ENCODE measurements at regions not wholly inside any gene's neighbourhood (a gene's known extent, or its start where the extent isn't known, plus 50 kb on each side); places are given as distances from the start of the nearest gene placed in this dataset.

DNA sequence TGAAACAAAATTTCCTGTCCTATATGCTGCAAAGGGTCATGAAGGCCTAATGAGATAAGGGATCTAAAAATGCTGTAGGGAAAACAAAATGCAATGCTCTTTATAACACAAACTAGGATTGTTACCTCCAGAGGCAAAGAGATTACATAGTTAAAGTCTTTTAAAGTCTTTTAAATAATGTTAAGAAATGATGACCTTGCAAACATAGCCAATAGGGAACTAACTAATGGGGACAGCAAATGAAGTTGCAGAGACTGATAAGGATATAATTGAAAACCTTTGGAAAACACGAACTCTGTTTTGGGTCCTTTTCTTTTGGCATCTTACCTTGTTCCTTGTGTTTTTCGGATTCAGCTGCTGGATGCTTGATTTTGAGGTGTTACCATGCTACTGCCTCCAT, 485.9 kb downstream of the KCNA4 start:
- no peak for FAIRE-seq
- no peak for DNase-seq (ENCODE audit: insufficient read length)
- no peak for TF ChIP-seq TAF1 (IDR thresholded peaks at IDR 0.05; ENCODE audit: borderline replicate concordance, low read depth, low read length)
- TF ChIP-seq POLR2A (IDR thresholded peaks at IDR 0.05; ENCODE audit: low read depth, low read length) = no peak
- TF ChIP-seq POLR2AphosphoS5 (IDR thresholded peaks at IDR 0.05; ENCODE audit: low read depth, low read length) = no peak

DNA sequence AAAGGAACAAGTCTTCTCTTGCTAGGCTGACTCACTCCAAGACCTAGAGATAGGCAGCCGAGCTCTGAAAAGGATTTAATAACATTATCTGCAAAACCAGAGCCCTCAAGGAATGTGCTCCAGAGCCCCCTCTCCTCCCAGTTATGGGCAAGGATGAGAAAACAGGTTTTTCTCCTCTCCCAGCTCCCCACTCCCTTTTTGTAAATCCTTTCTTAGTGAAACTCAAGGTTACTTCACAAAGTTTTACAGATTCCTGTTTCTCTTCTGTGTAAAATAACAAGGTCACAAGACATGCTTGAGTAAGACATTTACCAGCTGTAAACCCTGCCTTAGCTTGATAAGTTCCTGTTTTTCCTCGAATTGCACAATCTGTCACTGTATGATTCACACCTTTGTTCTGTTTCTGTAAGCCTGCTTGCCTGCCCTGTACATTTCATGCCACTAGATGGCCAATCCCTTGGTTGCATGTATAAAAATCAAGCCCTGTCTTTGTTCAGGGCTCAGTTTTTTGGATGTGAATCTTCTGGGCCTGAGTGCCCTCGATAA, 489.4 kb downstream of the KCNA4 start:
- TF ChIP-seq POLR2AphosphoS5 (IDR thresholded peaks at IDR 0.05; ENCODE audit: low read depth, low read length) = no peak
- TF ChIP-seq TAF1 (IDR thresholded peaks at IDR 0.05; ENCODE audit: borderline replicate concordance, low read depth, low read length) = no peak
- no peak for TF ChIP-seq POLR2A (IDR thresholded peaks at IDR 0.05; ENCODE audit: low read depth, low read length)
- FAIRE-seq (no peak), DNase-seq (ENCODE audit: insufficient read length) (no peak)

DNA sequence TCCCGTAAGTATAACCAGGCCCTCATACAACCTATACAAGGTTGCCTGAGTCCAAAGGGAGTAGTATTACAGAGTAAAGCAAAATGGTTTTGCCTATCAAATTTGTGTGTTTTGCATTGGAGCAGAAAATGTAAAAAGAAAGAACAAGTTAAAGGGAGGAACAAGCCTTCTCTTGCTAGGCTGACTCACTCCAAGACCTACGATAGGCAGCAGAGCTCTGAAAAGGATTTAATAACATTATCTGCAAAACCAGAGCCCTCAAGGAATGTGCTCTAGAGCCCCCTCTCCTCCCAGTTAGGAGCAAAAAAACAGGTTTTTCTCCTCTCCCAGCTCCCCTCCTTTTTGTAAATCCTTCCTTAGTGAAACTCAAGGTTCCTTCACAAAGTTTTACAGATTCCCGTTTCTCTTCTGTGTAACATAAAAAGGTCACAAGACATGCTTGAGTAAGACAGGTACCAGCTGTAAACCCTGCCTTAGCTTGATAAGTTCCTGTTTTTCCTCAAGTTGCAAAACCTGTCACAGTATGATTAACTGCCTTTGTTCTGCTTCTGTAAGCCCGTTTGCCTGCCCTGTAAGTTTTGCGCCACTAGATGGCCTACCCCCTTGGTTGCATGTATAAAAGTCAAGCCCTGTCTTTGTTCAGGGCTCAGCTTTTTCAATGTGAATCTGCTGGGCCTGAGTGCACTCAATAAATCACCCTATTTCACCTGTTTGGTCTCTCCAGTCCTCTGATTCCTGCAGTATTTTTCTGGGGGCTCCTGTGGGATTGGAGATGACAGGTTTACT, 498.2 kb downstream of the KCNA4 start:
- FAIRE-seq = peak; percentile 21

DNA sequence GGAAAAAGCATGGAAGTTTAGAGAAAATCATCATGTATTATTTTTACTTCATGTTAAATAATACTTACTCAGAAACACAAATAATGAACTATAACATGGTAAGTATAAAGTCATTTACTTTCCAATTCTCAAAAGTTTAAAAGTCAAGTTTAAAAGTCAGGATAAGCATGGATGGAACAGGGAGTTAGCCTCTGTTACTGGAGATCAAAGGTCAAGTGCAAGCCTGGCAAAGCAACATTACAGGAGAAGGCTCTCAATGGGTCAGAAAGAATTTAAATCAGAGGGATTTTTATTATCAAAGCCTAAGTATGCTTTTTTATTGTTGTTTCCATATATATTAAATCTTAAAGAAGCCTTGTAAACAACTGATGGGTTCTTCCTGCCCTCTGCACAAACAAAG, 505.4 kb downstream of the KCNA4 start:
- no peak for FAIRE-seq
- TF ChIP-seq POLR2A (IDR thresholded peaks at IDR 0.05; ENCODE audit: low read depth, low read length) (no peak), POLR2AphosphoS5 (IDR thresholded peaks at IDR 0.05; ENCODE audit: low read depth, low read length) (no peak), TAF1 (IDR thresholded peaks at IDR 0.05; ENCODE audit: borderline replicate concordance, low read depth, low read length) (no peak)
- no peak for DNase-seq (ENCODE audit: insufficient read length)

More for the DNA sequence above, 498.2 kb downstream of the KCNA4 start:
- DNase-seq (ENCODE audit: insufficient read length) = no peak
- TF ChIP-seq POLR2AphosphoS5 (IDR thresholded peaks at IDR 0.05; ENCODE audit: low read depth, low read length) = no peak
- no peak for TF ChIP-seq TAF1 (IDR thresholded peaks at IDR 0.05; ENCODE audit: borderline replicate concordance, low read depth, low read length)
- no peak for TF ChIP-seq POLR2A (IDR thresholded peaks at IDR 0.05; ENCODE audit: low read depth, low read length)

DNA sequence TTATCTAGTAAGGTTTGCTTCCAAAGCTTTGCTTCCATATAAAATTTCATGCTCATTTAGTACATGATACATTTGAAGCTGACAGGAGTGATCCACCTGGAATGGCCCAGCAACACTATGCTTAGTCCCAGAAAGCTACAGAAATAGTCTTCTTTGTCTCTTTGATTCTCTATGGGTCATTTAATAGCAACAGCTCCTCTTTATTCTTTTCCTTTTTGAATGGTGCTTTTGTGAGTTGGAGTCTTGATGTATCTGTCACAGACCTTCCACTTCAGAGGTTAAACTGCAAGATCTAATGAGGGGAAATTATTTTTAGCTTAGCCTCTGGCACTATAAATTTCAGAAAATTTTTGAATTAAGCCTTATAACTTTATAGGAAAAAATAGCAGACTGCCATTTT, 509.5 kb downstream of the KCNA4 start:
- DNase-seq (ENCODE audit: insufficient read length) (no peak), FAIRE-seq (no peak)
- no peak for TF ChIP-seq TAF1 (IDR thresholded peaks at IDR 0.05; ENCODE audit: borderline replicate concordance, low read depth, low read length)
- TF ChIP-seq POLR2A (IDR thresholded peaks at IDR 0.05; ENCODE audit: low read depth, low read length) = no peak
- TF ChIP-seq POLR2AphosphoS5 (IDR thresholded peaks at IDR 0.05; ENCODE audit: low read depth, low read length) = no peak

DNA sequence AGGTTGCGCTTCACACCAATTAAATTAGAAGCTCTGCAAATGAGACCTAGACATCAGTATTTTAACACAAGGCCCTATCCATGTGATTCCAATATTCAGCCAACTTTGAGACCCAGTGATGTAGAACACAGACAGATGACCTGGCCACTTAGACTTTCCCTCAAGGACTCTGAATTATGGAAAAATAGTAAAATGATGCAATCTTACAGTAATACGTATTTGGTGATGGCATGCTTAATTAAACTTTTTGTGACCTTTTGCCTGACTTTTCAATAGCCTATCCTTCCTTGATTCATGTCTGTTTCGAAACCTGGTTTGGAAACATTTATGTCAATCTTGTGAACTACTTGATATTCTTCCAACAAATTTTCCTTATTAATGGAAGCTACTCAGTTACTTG, 521.2 kb downstream of the KCNA4 start:
- no peak for DNase-seq (ENCODE audit: insufficient read length)
- TF ChIP-seq POLR2A (IDR thresholded peaks at IDR 0.05; ENCODE audit: low read depth, low read length) (no peak), POLR2AphosphoS5 (IDR thresholded peaks at IDR 0.05; ENCODE audit: low read depth, low read length) (no peak), TAF1 (IDR thresholded peaks at IDR 0.05; ENCODE audit: borderline replicate concordance, low read depth, low read length) (no peak)
- no peak for FAIRE-seq

DNA sequence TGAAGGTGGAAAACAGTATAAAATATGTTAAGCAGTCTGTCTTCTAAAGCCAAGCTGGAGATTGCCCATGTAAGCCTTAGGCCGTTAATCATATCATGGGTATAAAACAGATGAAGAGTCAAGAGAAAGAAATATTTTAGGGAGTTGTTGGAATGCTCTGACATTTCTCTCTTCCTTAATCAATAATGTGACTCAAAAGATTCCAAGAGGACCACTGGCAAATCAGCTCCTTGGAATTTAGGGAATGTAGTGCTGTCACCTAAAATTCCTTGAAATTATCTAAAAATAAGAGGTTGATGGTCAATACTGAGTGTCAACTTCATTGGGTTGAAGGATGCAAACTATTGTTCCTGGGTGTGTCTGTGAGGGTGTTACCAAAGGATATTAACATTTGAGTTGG, 525.9 kb downstream of the KCNA4 start:
- TF ChIP-seq POLR2AphosphoS5 (IDR thresholded peaks at IDR 0.05; ENCODE audit: low read depth, low read length) (no peak), POLR2A (IDR thresholded peaks at IDR 0.05; ENCODE audit: low read depth, low read length) (no peak), TAF1 (IDR thresholded peaks at IDR 0.05; ENCODE audit: borderline replicate concordance, low read depth, low read length) (no peak)
- no peak for DNase-seq (ENCODE audit: insufficient read length)
- no peak for FAIRE-seq

DNA sequence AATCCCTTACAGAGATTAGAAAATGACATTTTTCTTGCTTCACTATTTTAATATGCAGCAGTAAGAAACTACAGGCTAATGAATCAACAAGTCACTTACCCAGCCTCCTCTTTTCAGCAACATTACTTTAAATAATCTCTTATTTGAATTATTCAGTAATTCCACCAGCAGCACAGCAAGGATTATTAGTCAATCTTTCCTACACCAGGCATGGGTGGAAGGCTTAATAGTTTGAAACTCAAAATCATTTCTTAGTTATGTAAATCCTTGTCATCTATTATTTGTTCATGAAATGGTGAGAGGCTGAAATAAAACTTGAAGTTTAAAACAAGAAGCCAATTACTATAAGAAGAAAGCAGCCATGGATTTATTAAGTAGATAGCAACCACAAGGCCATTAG, 530.5 kb downstream of the KCNA4 start:
- DNase-seq (ENCODE audit: insufficient read length) = no peak
- FAIRE-seq = no peak
- TF ChIP-seq TAF1 (IDR thresholded peaks at IDR 0.05; ENCODE audit: borderline replicate concordance, low read depth, low read length) (no peak), POLR2A (IDR thresholded peaks at IDR 0.05; ENCODE audit: low read depth, low read length) (no peak), POLR2AphosphoS5 (IDR thresholded peaks at IDR 0.05; ENCODE audit: low read depth, low read length) (no peak)

DNA sequence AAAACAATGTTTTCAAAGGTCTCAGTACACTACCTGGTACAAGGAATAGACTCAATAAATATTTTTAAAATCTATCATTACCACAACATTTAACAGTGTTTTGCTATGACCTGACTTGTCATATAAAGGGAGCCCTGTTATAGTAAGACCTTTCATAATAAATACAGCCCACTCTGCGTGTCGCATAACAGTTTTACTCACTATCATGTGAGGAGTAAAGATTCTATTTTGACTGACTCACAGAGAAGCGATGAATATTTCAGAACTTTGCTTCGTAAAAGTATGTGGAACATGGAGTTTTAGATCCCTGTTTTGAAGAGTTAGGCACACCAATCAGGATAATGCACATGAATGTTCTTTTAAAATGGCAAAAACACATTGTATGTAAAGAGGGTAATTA, 531.2 kb downstream of the KCNA4 start:
- FAIRE-seq (no peak), DNase-seq (ENCODE audit: insufficient read length) (no peak)

DNA sequence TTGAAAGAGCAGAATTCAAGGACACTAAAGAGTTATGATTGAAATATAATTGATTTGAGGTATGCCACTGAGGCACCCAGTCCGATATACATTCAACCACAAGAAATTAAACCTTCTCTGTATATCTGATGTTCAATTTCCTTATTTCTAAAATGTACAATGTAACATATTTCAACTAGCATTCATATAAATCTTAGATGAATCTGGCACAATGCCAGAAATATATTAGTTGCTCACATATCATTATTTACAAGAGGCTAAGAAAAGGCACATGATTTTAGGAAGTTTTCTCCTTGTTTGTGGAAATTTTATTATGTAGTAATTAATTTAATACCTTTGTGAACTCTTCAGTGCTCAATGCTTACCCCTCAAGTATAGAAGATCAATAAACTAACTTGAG, 532.3 kb downstream of the KCNA4 start:
- FAIRE-seq = no peak
- TF ChIP-seq TAF1 (IDR thresholded peaks at IDR 0.05; ENCODE audit: borderline replicate concordance, low read depth, low read length) (no peak), POLR2AphosphoS5 (IDR thresholded peaks at IDR 0.05; ENCODE audit: low read depth, low read length) (no peak), POLR2A (IDR thresholded peaks at IDR 0.05; ENCODE audit: low read depth, low read length) (no peak)
- DNase-seq (ENCODE audit: insufficient read length) = no peak

More for the DNA sequence above, 531.2 kb downstream of the KCNA4 start:
- TF ChIP-seq TAF1 (IDR thresholded peaks at IDR 0.05; ENCODE audit: borderline replicate concordance, low read depth, low read length) = no peak
- TF ChIP-seq POLR2A (IDR thresholded peaks at IDR 0.05; ENCODE audit: low read depth, low read length) = no peak
- TF ChIP-seq POLR2AphosphoS5 (IDR thresholded peaks at IDR 0.05; ENCODE audit: low read depth, low read length) = no peak

DNA sequence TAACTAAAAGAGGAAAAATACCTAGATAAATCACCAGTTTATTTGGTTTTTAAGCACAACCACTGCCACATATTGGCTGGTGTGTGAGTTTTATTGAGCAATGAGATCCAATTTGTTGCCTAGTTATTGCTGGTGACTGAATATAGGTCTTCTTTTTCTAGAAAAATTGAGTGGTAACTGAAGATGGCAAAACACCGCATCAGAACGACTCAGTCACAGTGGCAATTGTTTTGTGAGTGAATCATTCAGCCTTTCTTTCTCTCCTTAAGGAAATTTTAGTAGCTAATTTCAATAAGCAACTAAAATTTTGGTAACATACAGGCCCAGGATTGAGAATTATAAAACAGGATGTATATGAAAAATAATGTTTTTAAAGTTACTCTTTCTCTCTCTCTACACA, 533.0 kb downstream of the KCNA4 start:
- DNase-seq (ENCODE audit: insufficient read length) = no peak

DNA sequence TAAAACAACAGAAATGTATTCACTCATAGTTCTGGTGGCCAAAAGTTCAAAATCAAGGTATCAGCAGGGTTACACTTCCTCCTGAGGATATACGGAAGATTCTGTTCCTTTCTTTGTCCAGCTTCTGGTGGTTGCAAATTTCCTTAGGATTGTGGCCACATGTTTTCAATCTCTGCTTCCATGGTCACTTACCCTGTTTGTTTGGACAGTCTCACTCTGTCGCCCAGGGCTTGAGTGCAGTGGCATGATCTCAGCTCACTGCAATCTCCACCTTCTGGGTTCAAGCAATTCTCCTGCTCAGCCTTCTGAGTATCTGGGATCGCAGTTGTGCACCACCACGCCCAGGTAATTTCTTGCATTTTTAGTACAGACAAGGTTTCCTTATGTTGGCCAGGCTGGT, 534.3 kb downstream of the KCNA4 start:
- FAIRE-seq = no peak
- no peak for TF ChIP-seq POLR2AphosphoS5 (IDR thresholded peaks at IDR 0.05; ENCODE audit: low read depth, low read length)
- TF ChIP-seq POLR2A (IDR thresholded peaks at IDR 0.05; ENCODE audit: low read depth, low read length) = no peak
- no peak for TF ChIP-seq TAF1 (IDR thresholded peaks at IDR 0.05; ENCODE audit: borderline replicate concordance, low read depth, low read length)
- no peak for DNase-seq (ENCODE audit: insufficient read length)

More for the DNA sequence above, 533.0 kb downstream of the KCNA4 start:
- no peak for FAIRE-seq
- TF ChIP-seq TAF1 (IDR thresholded peaks at IDR 0.05; ENCODE audit: borderline replicate concordance, low read depth, low read length) (no peak), POLR2AphosphoS5 (IDR thresholded peaks at IDR 0.05; ENCODE audit: low read depth, low read length) (no peak), POLR2A (IDR thresholded peaks at IDR 0.05; ENCODE audit: low read depth, low read length) (no peak)
